K562 (cell line): ENCODE measurements at regions not wholly inside any gene's neighbourhood (a gene's known extent, or its start where the extent isn't known, plus 50 kb on each side); places are given as distances from the start of the nearest gene placed in this dataset.

Experiments
- ATAC-seq: fragments of 200-7000 bp; cut with Tn5 transposase; 3 replicates; pipeline ENCODE4 v1.9.1; 2020; ENCODE audit warnings: moderate library complexity
- BruUV-seq: library from RNA; stranded (reverse); fragments of 400-500 nt; replicated peaks from 2 replicates; lab custom pipeline; 2021; lab: Mats Ljungman, UMichigan
- CTCF ChIA-PET: fragments of 300-600 bp; formaldehyde crosslinking; extraction: SDS; loops from one replicate; lab custom pipeline; 2021; ENCODE audit warnings: low intra/inter-chr PET ratio; lab: Yijun Ruan, JAX
- POLR2A ChIA-PET: fragments of 300-600, 350-650 bp; sonication (Branson Sonifier 250); formaldehyde crosslinking; extraction: SDS; loops from one replicate; lab custom pipeline; 2021; ENCODE audit warnings: antibody characterized with exemption, inconsistent platforms; lab: Yijun Ruan, JAX
- DNase-seq, 4 experiments: peaks; one replicate each; pipeline versions ENCODE4 v3.0.0 to v3.0.0-alpha.2; 2011 to 2018; ENCODE audit warnings: low spot score in 3 of 4, mixed read lengths in 3 of 4; ENCODE audit errors: extremely low read depth in 1 of 4
- FAIRE-seq: peaks from 2 replicates; lab custom pipeline; 2011; peaks lifted over from hg19 to GRCh38; lab: Jason Lieb, UNC
- H2AFZ ChIP-seq: 2 replicates; pipeline ENCODE4 v1.6.0; 2011; ENCODE audit warnings: low read depth, low read length, control low read depth, inconsistent platforms
- H3K27ac ChIP-seq: fragments of 200-600 bp; 3 replicates; pipeline ENCODE4 v1.8.0; 2011; ENCODE audit warnings: low read depth, mild to moderate bottlenecking, control low read depth, inconsistent platforms, low read length, moderate library complexity, mixed read lengths; ENCODE audit errors: extremely low read depth
- H3K27me3 ChIP-seq, 2 experiments: fragments of 300-600 bp in 1 of 2; 2 replicates in 1 of 2; 3 replicates in 1 of 2; pipeline versions ENCODE4 v1.6.0 to v1.8.0; 2011; ENCODE audit warnings: inconsistent platforms in 2 of 2, low read length in 2 of 2, mild to moderate bottlenecking in 1 of 2, mixed read lengths in 1 of 2, moderate library complexity in 1 of 2; ENCODE audit not compliant: control insufficient read depth in 2 of 2, insufficient read depth in 2 of 2
- H3K36me3 ChIP-seq: fragments of 300-600 bp; 3 replicates; pipeline ENCODE4 v1.8.0; 2011; ENCODE audit warnings: mild to moderate bottlenecking, low read length, inconsistent platforms; ENCODE audit not compliant: control insufficient read depth, insufficient read depth
- H3K4me1 ChIP-seq, 2 experiments: fragments of 200-600 bp in 1 of 2; replicated peaks in 1 of 2; 2 replicates in 1 of 2; 3 replicates in 1 of 2; pipeline versions ENCODE4 v1.5.1 to v1.8.0; 2011; ENCODE audit warnings: inconsistent platforms in 2 of 2, low read length in 2 of 2, mild to moderate bottlenecking in 1 of 2, mixed read lengths in 1 of 2, moderate library complexity in 1 of 2; ENCODE audit not compliant: control insufficient read depth in 2 of 2, insufficient read depth in 2 of 2
- H3K4me2 ChIP-seq: 2 replicates; pipeline ENCODE4 v1.6.1; 2011; ENCODE audit warnings: low read length, control low read depth, inconsistent platforms, mixed read lengths; ENCODE audit not compliant: insufficient read depth
- H3K4me3 ChIP-seq: fragments of 200-600 bp; sonication (generic), shearing (Covaris generic); 2 replicates; pipeline ENCODE4 v1.5.1; 2016; ENCODE audit warnings: control low read depth, inconsistent platforms
- H3K79me2 ChIP-seq: fragments of 200-600 bp; 3 replicates; pipeline ENCODE4 v1.8.0; 2011; ENCODE audit warnings: low read length, inconsistent platforms; ENCODE audit not compliant: control insufficient read depth, insufficient read depth
- H3K9ac ChIP-seq, 2 experiments: 2 replicates each; pipeline versions ENCODE4 v1.6.0 to v1.6.1; 2011; ENCODE audit warnings: low read depth in 2 of 2, low read length in 2 of 2, control low read depth in 1 of 2, inconsistent platforms in 1 of 2, mild to moderate bottlenecking in 1 of 2, mixed read lengths in 1 of 2; ENCODE audit not compliant: insufficient read depth in 1 of 2
- H3K9me1 ChIP-seq: one replicate; pipeline ENCODE4 v1.6.0; 2011; ENCODE audit warnings: inconsistent platforms, mild to moderate bottlenecking, low read length, moderate library complexity; ENCODE audit not compliant: control insufficient read depth, insufficient read depth
- H3K9me3 ChIP-seq: replicated peaks from 2 replicates; pipeline ENCODE4 v1.5.1; 2011; ENCODE audit warnings: low read depth, low read length, inconsistent platforms; ENCODE audit not compliant: control insufficient read depth, insufficient read depth
- H4K20me1 ChIP-seq: replicated peaks from 2 replicates; pipeline ENCODE4 v1.6.1; 2011; ENCODE audit warnings: low read length, inconsistent platforms, mixed read lengths; ENCODE audit not compliant: control insufficient read depth, insufficient read depth
- CBFB ChIP-seq: sonication (generic); formaldehyde crosslinking; IDR thresholded peaks from 2 replicates; pipeline ENCODE4 v1.4.0; 2020; ENCODE audit warnings: mild to moderate bottlenecking, missing genetic modification reagents
- CREB1 ChIP-seq, 2 experiments: sonication (generic) in 1 of 2; formaldehyde crosslinking in 1 of 2; IDR thresholded peaks; 2 replicates each; pipeline versions ENCODE4 v1.6.1 to v1.8.0; 2012 to 2022; ENCODE audit warnings: inconsistent platforms in 1 of 2, mild to moderate bottlenecking in 1 of 2, missing genetic modification reagents in 1 of 2, moderate library complexity in 1 of 2
- FOSL1 ChIP-seq: fragments of 200-800 bp; sonication (Bioruptor generic); conservative IDR thresholded peaks from 2 replicates; pipeline ENCODE4 v1.6.1; 2016; ENCODE audit warnings: missing genetic modification characterization, missing compliant biosample characterization
- IRF1 ChIP-seq: sonication (generic); formaldehyde crosslinking; IDR thresholded peaks from 2 replicates; pipeline ENCODE4 v1.8.0; 2022; ENCODE audit warnings: missing genetic modification reagents, mild to moderate bottlenecking, borderline replicate concordance
- NFRKB ChIP-seq: fragments of 450-650 bp; IDR thresholded peaks from 2 replicates; pipeline ENCODE4 v1.6.1; 2016; ENCODE audit warnings: low read depth
- SFPQ ChIP-seq: fragments of 200-400 bp; formaldehyde crosslinking; IDR thresholded peaks from 2 replicates; pipeline ENCODE4 v1.6.1; 2017; ENCODE audit warnings: mild to moderate bottlenecking, low read depth, low read length, moderate library complexity
- SIX5 ChIP-seq, 2 experiments: IDR thresholded peaks; 2 replicates each; pipeline ENCODE4 v1.6.1; 2011; ENCODE audit warnings: low read length in 2 of 2, borderline replicate concordance in 1 of 2, low read depth in 1 of 2, mild to moderate bottlenecking in 1 of 2, moderate library complexity in 1 of 2; ENCODE audit not compliant: insufficient read depth in 1 of 2
- TAL1 ChIP-seq: fragments of 450-650 bp; IDR thresholded peaks from 2 replicates; pipeline ENCODE4 v1.6.1; 2016; ENCODE audit warnings: mild to moderate bottlenecking
- ZFX ChIP-seq: sonication (generic); formaldehyde crosslinking; IDR thresholded peaks from 2 replicates; pipeline ENCODE4 v1.8.0; 2022; ENCODE audit warnings: mild to moderate bottlenecking, missing genetic modification reagents, moderate library complexity
- ZNF75A ChIP-seq: fragments of 450-650 bp; formaldehyde crosslinking; IDR thresholded peaks from 2 replicates; pipeline ENCODE4 v1.4.0; 2020; ENCODE audit warnings: mild to moderate bottlenecking
- WGBS: fragments of 100-300 bp; shearing (Covaris generic); methylation state at CpG from one replicate; pipeline ENCODE4 v1.1.6; 2016; ENCODE audit warnings: low coverage, mixed read lengths; ENCODE audit not compliant: insufficient coverage; ENCODE audit errors: missing lambda C conversion rate; 5-methylcytosine and 5-hydroxymethylcytosine counted together
- in situ Hi-C: fragments of 300-500 bp; cut with MboI; formaldehyde crosslinking; loops from 4 replicates; pipeline ENCODE4 v1.15.0; 2018; ENCODE audit warnings: inconsistent platforms, mixed read lengths
- intact Hi-C: fragments of 100-400 bp; cut with micrococcal nuclease; formaldehyde crosslinking; loops from 2 replicates; pipeline ENCODE4 v1.14.2; 2022

- ATAC-seq: no peak
Measured at GRCh38 chr13:47033216-47033615, 136.4 kb upstream of the HTR2A start.

GRCh38 chr13:47027780-47028437 is 131.1 kb upstream of the HTR2A start:
- no peaks in the 10 kb centered on the region for H3K9me3 ChIP-seq
- ChIA-PET CTCF (no interaction called here), POLR2A (no interaction called here)
- H3K36me3 ChIP-seq: no peaks in the 10 kb centered on the region
- H3K4me2 ChIP-seq: no peak overlapping the region
- no peak overlapping the region for H3K27ac ChIP-seq
- no peaks in the 10 kb centered on the region for H3K27me3 ChIP-seq
- 2% methylated on average over 6 of the region's 6 CpGs for WGBS
- H3K79me2 ChIP-seq: no peaks in the 10 kb centered on the region
- no peak overlapping the region for H3K9ac ChIP-seq
- no peak overlapping the region for H2AFZ ChIP-seq
- in situ Hi-C loops: no loop called here
- no peak for FAIRE-seq
- H3K4me3 ChIP-seq: no peak overlapping the region
- H3K4me1 ChIP-seq: no peaks in the 10 kb centered on the region
- no peaks in the 10 kb centered on the region for H3K9me1 ChIP-seq
- no TSS peak for BruUV-seq
- intact Hi-C loops: no loop called here
- DNase-seq: no peak
- no peaks in the 10 kb centered on the region for H4K20me1 ChIP-seq
- no peak for ATAC-seq
- TF ChIP-seq NFRKB (no peak), CREB1 (IDR thresholded peaks at IDR 0.05) (no peak), CREB1 (CRISPR knock-in tag; IDR thresholded peaks at IDR 0.05) (no peak), CBFB (CRISPR knock-in tag) (no peak), SFPQ (no peak), TAL1 (no peak), ZFX (no peak), SIX5 (IDR thresholded peaks at IDR 0.05; ENCODE audit: borderline replicate concordance in 1 of 2, insufficient read depth in 1 of 2, low read depth in 1 of 2, low read length in 2 of 2) (no peak)

More at GRCh38 chr13:47033216-47033615, 136.4 kb upstream of the HTR2A start:
- TF ChIP-seq ZNF75A (no peak), IRF1 (CRISPR knock-in tag) (no peak), FOSL1 (tag) (peak; percentile 58; the same call in 1 of the 2 replicates)
- Histone ChIP-seq H3K9me3 (no peaks in the 10 kb centered on the region), H3K4me2 (no peak overlapping the region), H3K27me3 (no peaks in the 10 kb centered on the region), H3K4me1 (no peaks in the 10 kb centered on the region), H3K9me1 (no peaks in the 10 kb centered on the region), H3K27ac (no peak overlapping the region), H3K79me2 (no peaks in the 10 kb centered on the region), H3K36me3 (no peaks in the 10 kb centered on the region), H3K9ac (no peak overlapping the region), H3K4me3 (no peak overlapping the region), H4K20me1 (no peaks in the 10 kb centered on the region), H2AFZ (no peak overlapping the region)
- BruUV-seq: no TSS peak
- ChIA-PET POLR2A (interaction anchor here (0.6 kb wide), 1 partner anchor 300 kb away, joined by 3 read pairs; no protein-coding TSS in a partner anchor), CTCF (no interaction called here)
- WGBS: 0% methylated on average over 2 of the region's 2 CpGs
- no peak for FAIRE-seq
- in situ Hi-C loops (no loop called here), intact Hi-C loops (no loop called here)
- peak in 2 of 4 experiments; percentile 4 to 16 for DNase-seq
